Embryonic facial prominence (tissue), 1 donor: ENCODE measurements at regions not wholly inside any gene's neighbourhood (a gene's known extent, or its start where the extent isn't known, plus 50 kb on each side); places are given as distances from the start of the nearest gene placed in this dataset.

Experiments
- DNase-seq: peaks from one replicate; pipeline ENCODE4 v3.0.0-alpha.2; 2016; ENCODE audit errors: extremely low spot score

DNA sequence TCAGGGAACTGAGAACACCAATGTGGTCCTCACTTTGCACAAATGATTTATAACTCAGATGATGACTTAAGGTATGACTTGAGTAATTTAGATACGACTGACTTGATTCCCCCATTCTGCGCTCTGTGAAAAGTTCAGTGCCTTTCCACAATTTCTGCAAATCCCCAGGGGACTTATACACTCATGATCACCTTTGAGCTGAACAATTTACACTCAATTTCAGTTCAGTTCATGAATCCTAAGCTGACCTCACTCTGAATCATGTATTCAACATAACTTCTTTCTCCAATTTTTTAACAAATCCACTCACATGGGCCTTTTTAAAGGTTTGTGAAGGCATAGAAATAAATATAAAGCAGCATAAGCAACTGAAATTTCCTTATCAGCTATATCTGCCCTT lies 274.2 kb downstream of the FAM76B start:
- DNase-seq = no peak

DNA sequence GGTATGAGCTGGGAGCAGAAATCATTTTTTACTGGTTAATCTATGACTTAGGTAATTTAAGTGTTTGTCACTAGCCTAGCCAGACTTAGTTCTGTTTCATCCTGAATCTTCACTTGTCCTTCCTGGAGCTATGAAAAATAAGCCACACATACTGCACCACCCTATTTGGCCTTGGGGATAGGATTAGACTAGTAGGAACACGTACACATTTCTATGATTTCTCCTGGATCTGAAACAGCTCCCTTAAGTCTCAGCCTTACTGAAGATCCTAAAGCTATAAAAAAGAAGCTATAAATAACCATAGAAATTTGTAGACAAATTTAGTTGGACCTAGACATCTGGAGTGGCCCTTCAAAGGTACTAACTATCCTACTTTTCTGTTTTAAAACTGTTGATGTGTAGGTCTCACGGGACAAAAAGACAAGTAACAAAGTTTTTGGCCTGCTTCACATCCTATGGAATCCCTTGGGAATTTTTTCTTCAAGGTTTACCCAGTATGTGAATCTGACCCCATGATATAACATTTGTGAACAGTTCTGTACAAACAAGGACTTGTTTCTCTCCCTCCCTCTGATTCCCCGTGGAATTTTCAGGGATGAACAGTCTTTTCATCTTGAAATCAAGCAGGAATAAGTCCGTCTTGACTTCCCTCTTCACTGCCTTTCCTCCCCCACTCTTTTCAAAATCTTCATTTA lies 275.0 kb downstream of the FAM76B start:
- no peak for DNase-seq

DNA sequence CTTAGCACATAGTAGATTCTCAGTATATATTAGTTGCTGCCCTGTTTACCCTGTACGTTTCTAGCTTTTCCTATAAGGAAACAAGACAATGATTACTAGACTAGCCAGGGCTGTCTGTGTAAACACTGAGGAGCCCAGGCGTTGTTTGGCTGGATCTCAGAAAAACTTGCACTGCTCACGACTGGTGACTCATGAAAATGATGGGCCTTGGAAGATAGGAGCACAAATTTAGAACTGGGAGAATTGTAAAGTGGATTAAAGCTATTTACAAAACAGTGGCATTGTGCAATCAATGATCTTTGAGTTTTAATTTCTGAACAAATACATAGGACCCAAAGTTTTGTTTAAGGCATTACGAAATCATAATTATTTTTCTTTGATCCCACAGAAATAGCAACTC lies 276.9 kb downstream of the FAM76B start:
- no peak for DNase-seq

DNA sequence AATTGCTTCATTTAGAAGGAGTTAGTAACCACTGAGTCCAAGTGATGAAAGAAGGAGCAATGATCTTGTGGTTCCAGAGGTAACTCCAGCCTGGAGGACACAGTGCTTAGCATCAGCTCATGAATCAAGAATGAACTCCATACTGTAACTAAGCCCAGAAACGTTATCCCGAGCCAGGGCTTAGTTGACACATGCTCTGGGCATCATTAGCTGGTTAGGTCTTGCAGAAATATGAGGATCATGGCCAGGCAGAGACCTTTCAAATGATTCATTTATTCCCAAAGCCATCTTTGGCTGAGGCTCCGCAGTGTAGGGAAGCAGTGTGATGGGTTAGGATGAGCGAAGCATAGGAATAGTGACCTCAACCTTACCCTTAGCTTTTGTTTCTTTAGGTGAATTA lies 277.4 kb downstream of the FAM76B start:
- no peak for DNase-seq

DNA sequence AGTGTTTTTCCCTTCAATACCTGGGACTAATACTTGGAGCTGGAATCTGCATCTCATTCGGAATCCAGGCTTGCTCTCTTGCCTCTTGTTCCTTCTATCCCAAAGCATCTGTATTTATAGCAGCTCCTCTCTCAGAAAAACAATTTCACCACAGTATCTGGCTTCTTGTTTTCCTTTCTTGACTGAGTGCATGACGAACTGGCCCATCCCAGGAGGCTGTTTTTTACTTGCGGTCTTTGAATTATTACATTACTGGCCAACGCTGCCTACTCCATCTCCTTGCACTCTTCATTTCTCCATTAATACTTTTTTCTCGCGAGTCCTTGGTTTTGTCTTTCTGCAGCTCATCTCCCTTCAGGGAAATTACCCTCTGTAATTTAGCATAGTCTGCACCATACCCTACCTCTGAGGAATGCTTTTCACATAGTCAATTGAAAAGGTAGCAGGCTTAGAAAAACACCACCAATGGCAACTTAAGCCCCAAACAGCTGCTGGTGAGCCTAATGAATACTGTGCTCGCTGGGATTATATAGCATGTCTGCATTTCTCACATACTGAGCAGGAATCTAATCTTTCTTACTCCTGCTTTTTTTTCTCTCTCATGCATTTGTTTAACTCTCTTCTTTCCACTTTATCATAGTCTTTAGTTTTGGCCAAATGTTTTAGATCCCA lies 277.4 kb upstream of the SESN3 start:
- DNase-seq = no peak

- DNase-seq = no peak
Measured at GRCh38 chr11:95507794-95508193, 276.8 kb upstream of the SESN3 start.

DNA sequence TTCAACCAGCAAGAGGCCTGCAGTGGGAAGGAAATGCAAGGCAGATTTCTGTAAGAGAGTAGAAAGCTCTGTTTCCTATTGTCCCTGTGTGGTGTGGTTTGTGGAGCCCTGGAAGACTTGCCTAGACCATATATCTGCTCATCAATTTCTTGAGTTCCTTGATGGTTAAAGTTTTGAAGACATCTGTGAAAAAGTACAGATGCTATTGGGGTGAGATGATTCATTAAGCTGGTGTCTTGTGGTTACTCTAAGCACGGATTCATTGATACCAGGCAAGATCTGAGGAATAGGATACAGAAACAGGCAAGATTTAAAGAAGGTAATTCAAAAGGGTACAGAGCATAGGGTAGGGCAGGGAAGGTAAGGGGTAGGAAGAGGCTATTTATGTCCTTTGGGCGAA lies 275.8 kb upstream of the SESN3 start:
- DNase-seq = no peak

GRCh38 chr11:95505927-95506426 lies 275.0 kb upstream of the SESN3 start:
- no peak for DNase-seq

DNA sequence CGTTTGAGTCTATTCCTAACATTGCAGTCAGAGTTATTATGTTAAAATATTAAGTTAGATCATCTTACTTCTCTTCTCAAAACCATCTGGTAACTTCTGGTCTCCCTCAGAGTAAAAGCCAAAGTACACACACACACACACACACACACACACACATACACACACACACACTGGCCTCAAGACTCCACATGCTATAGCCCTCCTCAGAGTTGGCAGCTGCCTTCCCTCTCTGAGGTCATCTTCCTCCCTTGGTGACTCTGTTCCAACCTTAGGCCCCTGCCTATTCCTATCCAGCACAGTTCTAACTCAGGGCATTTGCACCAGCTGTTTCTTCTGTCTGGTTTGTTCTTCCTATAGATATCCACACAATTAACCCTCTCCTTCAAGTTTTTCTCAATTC lies 272.0 kb upstream of the SESN3 start:
- no peak for DNase-seq

DNA sequence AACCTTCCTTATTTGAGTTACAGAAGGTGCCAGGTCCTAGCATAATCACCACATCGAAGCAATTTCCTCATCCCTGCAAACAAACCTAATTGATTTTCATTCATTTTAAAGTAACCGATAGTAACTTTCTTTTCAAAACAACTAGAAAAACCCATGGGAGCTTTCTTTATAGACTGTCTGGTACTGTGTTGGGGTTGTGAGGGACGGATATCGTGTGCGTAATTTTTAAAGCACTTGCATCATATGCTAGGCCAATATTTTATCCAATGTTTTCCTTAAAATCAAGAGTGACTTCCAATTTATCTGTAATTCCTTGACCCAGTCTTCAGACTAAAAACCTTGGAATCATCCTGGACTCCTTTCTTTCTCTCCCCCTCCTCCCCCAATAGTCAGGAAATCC lies 271.5 kb upstream of the SESN3 start:
- no peak for DNase-seq

- DNase-seq = no peak
Measured at GRCh38 chr11:95501761-95502266, 270.8 kb upstream of the SESN3 start.

- no peak for DNase-seq
Measured at GRCh38 chr11:95500466-95500865, 269.5 kb upstream of the SESN3 start.

DNA sequence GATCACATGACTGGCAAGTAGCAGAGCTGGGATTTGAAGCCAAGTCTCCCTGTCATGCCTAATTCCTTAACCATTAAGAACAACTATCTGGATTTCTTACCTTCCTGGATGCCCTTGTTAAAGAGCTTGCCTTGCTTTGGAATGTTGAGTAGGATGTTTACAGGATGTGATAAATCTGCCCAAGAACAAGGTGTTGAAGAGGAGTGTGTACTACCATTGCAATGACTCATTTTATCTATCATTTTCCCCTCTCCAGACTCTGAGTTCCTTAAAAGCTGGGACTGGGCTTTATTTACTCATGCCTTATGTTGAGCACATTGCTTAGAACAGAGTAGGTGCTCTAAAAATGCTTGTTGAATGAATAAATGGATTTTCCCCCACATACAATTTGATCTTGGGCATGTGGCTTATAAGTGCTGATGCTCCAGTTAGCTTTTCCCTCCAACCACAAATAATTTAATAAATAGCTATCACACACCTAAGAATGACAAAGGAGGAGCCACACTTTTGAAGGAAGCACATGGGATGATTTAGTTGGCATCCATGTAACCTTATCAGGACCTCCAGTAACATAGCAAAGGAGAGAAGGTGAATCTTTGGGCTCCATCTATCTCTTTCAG lies 268.6 kb upstream of the SESN3 start:
- no peak for DNase-seq

DNA sequence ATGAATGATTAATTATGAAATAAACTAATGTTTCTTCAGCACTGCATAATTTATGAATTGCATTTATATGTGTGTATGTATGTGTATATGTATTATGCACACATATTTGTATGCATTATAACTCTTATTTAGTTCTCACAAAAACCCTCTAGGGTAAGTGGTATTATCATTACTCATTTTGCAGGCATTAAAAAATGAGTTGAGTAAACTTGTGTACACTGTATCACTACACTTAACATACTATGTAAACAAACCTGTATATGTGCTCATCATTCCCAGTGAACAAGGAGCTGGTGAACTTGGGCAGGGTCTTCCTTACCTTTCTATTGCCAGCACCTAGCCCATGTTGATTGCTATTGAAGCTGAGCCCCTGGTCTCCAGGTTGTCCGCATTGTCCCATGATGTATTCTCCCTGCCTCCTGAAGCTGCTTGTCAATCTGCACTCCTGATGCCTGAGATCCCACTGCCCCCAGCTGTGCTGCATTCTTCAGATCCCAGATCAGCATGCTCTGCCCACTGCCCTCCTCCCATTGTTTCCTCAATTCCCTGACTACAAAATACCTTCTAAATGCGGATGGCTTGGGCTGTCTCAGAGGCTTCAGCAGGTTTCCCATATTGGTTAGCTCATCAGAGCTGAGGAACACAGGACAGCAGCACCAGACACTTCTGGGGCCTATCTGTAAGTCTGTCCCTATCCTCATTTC lies 267.9 kb upstream of the SESN3 start:
- DNase-seq = no peak

DNA sequence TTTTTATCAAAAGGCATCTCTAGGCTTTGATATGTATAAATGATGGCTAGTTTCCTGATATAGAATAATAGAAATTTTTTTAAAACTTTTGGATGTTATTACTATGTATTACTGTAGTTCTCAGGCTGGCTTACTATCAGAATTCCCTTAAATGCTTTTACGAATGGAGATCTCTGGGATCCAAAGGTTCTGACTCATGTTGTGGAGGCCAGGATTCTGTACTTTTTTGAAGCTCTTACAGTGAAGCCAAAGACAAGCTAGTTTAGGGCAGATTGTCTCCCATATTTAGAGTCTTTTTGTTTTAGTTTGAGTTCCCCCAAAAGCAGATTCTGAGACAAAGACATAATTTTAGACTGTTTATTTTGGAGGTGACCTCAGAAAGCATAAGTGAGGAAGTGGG lies 265.9 kb upstream of the SESN3 start:
- no peak for DNase-seq

- no peak for DNase-seq
Measured at GRCh38 chr11:95495706-95496105, 264.7 kb upstream of the SESN3 start.

DNA sequence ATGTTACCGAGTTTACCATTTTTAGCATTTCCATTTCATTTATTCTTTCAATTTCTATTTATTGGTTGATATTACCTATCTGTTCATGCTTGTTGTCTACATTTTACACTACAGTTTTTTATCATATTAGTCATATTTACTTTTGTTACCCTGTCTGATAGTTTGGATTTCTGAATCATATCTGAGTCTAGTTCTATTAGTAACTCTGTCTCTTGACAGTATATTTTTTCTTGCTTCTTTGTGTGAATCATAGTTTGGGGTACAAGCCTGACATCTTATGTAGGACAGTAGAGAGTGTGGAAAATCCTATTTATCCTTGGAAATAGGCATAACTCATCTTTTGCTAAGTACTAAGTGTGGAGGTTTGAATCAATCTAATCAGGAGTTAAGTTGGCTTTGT lies 263.9 kb upstream of the SESN3 start:
- no peak for DNase-seq

DNA sequence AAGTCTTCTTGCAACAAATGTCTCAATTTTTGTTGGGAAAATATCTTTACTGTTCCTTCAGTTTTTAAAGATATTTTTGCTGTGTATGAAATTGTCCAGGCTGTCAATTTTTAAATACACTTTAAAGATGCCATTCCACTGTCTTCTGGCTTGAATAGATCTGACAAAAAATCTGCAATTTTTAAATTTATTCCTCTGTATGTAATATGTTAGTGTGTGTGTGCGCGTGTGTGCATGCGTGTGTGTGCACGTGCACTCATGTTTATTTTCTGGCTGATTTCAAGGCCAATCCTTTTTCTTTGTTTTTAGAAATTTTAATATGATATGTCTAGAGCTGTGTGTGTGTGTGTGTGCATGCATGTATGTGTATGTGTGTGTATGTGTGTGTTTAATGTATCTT lies 263.2 kb upstream of the SESN3 start:
- no peak for DNase-seq

- no peak for DNase-seq
Measured at GRCh38 chr11:95490625-95491024, 259.6 kb upstream of the SESN3 start.

- DNase-seq = no peak
Measured at GRCh38 chr11:95487938-95488337, 256.9 kb upstream of the SESN3 start.

- no peak for DNase-seq
Measured at GRCh38 chr11:95487391-95487790, 256.4 kb upstream of the SESN3 start.

GRCh38 chr11:95486979-95487378 lies 256.0 kb upstream of the SESN3 start:
- DNase-seq = no peak
